Esophagus squamous epithelium (tissue), 4 donors: ENCODE measurements at regions not wholly inside any gene's neighbourhood (a gene's known extent, or its start where the extent isn't known, plus 50 kb on each side); places are given as distances from the start of the nearest gene placed in this dataset.

Source experiments
- POLR2A ChIP-seq, 4 donors: fragments of 450-650 bp; IDR thresholded peaks; one replicate each; pipeline ENCODE4 v1.6.1; 2017; ENCODE audit warnings: antibody characterized with exemption in 4 of 4, mild to moderate bottlenecking in 4 of 4, moderate library complexity in 3 of 4
- TF ChIP-seq, protein P1 (sequence below), 6 experiments: fragments of 450-650 bp in 4 of 6; fragments of 200-600 bp in 2 of 6; sonication (generic) in 2 of 6; IDR thresholded peaks; one replicate each; pipeline ENCODE4 v1.5.1; 2016 to 2019; ENCODE audit warnings: antibody characterized with exemption in 6 of 6, mild to moderate bottlenecking in 4 of 6, moderate library complexity in 4 of 6

DNA sequence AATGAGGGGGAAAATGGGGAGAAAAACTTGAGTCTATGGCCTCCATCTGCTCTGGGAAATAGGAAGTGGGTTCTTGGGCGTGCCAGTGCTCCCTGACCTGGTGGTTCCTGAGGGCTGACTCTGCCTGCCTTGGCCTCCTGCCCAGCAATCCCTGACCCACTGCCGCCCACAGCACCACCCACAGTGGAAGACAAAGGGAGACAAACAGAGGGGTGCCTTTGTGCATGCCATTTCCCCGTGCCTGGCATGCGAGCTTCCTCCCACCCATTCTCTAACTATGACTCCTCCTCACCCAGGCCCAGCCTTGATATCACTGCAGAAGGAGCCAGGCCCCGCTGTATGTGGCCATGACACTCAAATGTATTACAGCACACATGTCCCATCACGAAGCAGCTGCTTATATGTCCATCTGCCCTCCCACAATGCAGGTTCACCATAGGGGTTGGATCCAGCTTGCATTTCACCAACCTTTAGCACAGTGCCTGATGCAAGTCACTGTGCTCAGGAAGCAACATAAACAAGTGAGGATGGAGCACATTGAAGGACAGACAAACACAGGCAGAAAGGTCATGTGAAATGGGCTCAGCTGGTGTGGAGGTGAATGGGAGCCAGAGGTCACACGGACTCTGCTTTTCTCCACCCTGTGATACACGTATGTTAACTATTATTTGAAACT lies 84.4 kb downstream of the ADRB2 start:
- TF ChIP-seq, protein P1, sequence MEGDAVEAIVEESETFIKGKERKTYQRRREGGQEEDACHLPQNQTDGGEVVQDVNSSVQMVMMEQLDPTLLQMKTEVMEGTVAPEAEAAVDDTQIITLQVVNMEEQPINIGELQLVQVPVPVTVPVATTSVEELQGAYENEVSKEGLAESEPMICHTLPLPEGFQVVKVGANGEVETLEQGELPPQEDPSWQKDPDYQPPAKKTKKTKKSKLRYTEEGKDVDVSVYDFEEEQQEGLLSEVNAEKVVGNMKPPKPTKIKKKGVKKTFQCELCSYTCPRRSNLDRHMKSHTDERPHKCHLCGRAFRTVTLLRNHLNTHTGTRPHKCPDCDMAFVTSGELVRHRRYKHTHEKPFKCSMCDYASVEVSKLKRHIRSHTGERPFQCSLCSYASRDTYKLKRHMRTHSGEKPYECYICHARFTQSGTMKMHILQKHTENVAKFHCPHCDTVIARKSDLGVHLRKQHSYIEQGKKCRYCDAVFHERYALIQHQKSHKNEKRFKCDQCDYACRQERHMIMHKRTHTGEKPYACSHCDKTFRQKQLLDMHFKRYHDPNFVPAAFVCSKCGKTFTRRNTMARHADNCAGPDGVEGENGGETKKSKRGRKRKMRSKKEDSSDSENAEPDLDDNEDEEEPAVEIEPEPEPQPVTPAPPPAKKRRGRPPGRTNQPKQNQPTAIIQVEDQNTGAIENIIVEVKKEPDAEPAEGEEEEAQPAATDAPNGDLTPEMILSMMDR (IDR thresholded peaks at IDR 0.05) = no peak
- TF ChIP-seq POLR2A (IDR thresholded peaks at IDR 0.05) = no peak
